HG03457 (cell line): ENCODE measurements at regions not wholly inside any gene's neighbourhood (a gene's known extent, or its start where the extent isn't known, plus 50 kb on each side); places are given as distances from the start of the nearest gene placed in this dataset.
"Not testable (repeated sequence)": the region's sequence is repeated elsewhere in the genome, so short reads cannot be mapped to it uniquely, and the experiment has no call there.

Experiments used
- ATAC-seq: cut with Tn5 transposase; IDR thresholded peaks from one replicate; pipeline ENCODE4 v1.9.1; 2021; ENCODE audit warnings: moderate number of reproducible peaks; ENCODE audit not compliant: unreplicated experiment

DNA sequence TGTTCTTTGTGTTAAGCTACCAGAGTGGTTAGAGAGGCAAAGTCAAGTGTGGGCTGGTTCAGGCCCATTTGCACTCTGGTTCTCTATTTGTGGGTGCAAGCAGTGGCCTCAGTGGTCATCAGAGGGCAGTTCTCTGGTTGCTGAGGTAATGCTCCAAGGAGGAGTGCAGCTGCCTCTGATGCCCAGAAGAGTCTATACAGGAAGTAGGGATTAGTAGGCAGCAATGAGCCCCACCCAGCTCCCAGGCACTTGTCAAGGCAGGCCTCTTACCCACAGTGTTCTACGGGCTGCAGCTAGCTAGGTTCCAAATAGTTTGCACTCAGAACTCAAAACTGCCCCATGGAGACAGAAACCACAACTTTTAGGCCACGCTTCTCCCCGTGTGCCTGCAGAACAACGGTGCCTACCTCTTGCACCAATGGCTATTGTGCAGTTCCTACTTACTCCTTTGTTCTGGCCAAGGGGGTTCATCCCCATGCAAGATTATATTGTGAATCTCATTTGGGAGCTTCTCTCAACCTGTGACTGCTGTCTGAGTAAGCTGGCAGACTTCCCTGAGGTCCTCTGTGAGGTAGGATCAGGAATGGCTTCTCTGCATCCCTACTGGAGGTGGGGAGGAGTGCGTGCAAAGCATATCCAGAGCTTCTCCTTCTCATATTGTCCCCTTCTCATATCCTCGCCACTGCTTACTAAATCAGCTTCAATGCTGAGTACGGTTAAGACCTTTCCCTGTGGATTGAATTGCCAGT, 410.3 kb upstream of the LMO3 start:
- ATAC-seq = no peak

DNA sequence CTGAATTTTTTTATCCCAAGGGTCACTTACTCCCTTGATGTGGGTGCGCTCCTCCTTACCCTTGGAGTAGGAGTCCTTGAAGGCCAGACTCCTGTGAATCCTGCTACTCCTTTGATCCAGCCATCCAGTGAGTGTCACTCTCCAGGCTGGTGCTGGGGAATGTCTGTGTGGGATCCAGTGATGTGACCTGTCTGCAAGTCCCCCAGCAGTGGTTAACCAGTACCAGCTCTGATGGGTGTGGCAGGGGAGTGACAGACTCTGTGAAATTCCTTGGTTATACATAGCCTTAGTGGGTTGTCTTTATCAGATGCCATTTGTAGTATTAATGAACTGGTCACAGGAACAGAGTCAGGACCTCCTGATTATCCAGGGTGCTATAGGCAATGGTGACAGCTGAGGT, 409.5 kb upstream of the LMO3 start:
- ATAC-seq = no peak

DNA sequence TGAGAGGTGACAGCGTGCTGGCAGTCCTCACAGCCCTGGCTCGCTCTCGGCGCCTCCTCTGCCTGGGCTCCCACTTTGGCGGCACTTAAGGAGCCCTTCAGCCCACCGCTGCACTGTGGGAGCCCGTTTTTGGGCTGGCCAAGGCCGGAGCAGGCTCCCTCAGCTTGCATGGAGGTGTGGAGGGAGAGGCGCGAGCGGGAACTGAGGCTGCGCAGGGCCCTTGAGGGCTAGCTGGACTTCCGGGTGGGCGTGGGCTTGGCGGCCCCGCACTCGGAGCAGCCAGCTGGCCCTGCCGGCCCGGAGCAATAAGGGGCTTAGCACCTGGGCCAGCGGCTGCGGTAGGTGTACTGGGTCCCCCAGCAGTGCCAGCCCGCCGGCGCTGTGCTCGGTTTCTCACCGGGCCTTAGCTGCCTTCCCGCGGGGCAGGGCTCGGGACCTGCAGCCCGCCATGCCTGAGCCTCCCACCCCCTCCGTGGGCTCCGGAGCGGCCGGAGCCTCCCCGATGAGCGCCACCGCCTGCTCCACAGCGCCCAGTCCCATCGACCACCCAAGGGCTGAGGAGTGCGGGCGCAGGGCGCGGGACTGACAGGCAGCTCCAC, 401.6 kb upstream of the LMO3 start:
- ATAC-seq = not testable (repeated sequence)

DNA sequence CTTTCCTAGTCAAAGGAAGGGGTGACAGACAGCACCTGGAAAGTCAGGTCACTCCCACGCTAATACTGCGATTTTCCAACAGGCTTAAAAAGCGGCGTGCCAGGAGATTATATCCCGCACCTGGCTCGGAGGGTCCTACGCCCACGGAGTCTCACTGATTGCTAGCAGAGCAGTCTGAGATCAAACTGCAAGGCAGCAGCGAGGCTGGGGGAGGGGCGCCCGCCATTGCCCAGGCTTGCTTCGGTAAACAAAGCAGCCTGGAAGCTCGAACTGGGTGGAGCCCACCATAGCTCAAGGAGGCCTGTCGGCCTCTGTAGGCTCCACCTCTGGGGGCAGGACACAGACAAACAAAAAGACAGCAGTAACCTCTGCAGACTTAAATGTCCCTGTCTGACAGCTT, 392.6 kb upstream of the LMO3 start:
- not testable (repeated sequence) for ATAC-seq

DNA sequence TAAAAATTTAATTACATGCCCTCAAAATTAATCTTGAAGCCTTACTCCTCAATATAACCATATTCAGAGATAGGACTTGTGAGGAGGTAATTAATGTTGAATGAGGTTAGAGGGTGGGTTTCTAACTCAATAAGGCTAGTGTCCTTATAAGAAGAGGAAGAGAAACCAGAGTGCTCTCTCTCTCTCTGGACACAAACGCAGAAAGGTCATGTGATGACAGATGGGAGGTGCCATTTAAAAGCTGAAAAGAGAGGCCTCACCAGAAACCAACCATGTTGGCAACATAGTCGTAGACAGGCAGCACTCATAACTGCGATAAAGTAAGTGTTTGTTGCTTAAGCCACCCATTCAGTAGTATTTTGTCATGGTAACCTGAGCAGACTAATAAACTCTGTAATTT, 378.5 kb upstream of the LMO3 start:
- no peak for ATAC-seq

DNA sequence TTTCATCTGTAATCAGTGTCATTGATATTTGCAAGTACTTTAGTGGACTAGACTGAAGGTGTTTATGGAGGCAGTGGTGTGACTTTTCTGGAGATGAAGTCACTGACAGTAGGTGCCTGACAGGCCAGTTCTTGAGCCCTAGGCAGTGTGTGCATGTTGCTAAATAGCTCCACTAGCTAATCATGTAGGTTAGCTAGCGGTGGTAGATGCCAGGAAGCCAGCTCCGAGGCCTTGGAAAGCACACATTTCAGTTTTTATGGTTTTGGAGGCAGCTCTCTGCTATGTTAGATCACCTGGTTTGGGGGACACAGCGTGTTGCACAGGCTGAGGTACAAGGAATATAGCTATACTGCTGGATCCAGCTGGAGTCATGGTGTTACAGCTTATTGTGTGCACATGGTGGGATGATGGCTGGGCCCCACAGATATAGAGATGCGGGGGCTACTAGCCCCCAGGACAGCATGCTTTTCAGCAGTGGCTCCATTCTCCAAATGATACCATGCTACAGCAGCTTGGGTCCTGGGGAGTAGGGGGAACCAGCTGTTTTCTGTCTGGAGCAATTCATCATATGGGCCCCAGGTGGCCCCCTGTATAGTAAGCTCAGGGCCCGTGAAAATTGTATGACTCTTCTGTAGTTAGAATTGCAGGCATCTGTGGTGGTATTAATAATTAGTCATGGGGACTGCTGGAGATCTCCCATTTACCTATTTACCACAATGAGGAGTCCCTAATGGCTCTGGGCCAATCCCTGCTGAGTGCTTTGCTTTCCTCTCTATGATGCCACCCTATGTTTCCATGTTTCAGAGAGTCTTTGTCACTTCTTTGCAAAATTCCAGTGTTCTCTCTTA, 367.2 kb upstream of the LMO3 start:
- ATAC-seq = no peak

DNA sequence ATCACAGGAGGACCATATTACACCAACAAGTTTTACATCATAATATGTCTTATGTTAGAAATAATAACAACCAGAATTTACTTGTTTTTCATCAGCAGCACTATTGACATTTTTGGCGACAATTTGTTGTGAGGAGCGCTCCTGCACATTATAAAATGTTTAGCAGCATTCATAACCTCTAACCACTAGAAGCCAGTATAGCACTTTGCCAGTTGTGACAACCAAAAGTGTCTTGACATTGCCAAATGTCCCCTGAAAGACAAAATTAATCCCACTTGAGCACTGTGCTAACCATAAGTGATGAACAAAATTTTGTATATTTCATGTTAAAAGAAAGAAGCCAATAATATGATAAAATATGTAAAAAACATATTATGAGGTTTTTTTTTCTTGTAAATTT, 356.9 kb upstream of the LMO3 start:
- ATAC-seq = no peak

DNA sequence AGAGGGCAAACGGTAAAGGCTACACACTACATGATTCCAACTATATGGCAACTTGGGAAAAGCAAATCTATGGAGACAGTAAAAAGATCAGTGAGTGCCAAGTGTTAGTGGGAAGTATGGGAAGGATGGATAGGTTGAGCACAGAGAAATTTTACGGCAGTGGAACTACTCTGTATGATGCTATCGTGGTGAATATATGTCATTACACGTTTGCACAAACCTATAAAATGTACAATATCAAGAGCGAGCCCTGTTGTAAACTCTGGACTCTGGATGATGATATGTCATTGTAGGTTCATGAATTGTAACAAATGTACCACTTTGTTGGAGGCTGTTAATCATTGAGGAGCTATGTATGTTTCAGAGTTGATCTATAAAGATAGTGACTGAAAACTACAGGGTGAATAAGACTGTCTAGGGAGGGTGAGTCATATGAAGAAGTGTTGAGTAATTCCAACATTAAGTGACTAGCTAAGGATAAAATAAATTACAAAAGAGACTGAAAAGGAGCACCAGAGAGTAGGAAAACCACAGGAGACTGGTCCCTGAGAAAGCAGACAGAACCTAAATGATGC, 349.2 kb upstream of the LMO3 start:
- ATAC-seq = peak; percentile 89

DNA sequence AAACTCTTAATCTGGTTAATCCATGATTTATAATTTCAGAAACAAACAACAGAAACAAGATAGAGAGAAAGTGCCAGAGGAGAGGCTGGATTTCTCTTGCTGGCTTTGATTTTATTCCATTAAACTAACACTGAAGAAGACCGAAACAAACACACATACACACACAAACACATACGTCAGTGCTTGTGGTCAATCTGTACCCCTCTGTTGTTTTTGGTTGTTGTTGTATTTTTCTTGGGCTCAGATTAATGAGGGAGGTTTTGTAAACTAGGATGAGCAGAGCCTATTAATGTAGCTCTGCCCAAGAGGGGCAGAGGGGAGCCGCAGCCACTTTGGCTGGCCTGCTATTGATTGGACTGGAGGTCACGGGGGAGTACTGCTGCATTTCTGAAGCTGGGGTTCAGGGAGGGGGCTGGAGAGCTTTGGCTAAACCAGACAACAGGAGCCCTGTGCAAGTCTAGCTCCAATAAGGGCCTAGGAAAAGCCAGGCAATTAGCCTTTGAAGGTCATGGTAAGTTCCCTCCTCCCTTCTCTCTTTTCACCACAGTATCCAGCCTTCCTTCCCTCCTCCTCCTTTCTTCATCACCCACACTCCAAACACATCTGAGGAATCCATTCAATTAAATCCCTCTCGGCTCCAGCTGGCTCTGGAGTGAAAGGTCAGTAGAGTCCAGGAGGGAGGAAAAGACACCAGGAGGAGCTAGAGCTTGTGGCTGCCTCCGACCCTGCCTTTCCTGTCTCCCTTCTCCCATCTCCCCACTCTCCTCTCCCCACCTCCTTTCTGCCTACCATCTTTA, 344.1 kb upstream of the LMO3 start:
- no peak for ATAC-seq

DNA sequence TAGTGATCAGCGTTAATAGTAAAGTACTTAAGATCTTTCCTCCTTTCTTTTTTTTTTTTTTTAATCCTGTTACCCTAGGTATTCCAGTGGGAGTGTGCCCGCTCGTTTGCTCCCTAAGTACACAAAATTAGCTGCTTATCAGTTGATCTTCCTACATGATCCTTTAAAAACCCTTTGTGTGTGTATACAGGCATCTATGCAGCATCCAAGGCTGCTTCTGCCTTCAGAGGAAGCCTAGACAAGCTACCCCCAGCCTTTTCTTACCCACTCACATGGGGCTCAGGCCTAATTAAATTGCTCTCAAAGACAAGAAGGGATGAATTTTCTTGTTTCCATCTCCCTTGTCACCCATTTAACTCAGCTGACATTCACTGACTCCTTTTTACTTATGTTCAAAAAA, 343.4 kb upstream of the LMO3 start:
- ATAC-seq = no peak

DNA sequence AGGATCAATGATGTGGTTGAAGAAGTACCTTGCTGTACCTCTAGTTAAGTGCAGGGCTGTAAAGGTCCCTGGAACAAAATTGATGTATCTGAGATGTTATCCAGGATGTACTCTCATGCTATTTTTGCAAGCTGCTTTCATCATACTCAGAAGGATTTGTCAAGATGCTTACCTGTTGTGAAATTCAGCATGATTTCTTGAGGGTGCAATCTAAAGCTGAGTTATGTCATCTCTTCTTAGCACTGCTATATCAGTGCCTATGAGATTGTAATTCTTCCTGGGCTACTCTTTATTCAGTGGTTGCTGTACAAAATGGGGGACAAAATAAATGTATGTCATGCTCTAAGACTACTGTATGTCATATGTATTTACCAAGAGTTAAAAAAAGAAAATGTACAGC, 340.7 kb upstream of the LMO3 start:
- ATAC-seq = no peak

DNA sequence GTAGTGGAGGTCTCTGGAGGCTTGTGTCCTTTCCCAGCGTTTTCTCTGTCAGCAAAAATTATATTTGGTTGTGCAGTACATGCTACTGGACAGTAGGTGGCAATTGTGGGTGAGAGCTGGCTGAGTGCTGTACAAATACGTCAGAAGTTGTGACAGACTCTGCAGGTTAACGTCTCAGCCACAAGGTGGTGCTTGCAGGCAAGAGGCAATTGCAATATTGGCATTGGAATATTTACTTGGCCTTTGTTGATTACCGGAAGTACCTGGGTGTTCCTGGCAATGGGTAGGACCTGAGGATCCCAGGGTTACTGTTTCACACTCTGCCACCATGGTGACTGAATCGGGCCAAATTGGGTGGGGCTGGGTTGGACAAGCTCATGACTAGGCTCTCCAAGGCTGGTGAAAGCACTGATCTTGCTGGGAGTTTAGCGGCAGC, 333.9 kb upstream of the LMO3 start:
- ATAC-seq = peak; percentile 99

DNA sequence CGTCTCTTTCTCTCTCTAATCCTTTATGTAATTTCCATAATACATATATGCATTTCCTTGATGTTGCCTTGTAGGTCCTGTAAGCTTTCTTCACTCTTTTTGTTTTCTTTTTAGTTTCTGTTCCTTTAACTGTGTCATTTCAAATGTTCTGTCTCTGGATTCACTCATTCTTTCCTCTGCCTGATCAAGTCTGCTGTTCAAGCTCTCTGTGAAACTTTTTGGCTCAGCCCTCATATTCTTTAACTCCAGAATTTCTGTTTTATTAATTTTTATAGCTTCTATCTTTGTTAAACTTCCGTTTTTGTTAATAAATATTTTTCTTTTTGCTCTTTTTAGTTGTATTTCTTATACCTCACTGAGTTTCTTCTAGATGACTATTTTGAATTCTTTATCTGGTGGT, 321.3 kb upstream of the LMO3 start:
- no peak for ATAC-seq

DNA sequence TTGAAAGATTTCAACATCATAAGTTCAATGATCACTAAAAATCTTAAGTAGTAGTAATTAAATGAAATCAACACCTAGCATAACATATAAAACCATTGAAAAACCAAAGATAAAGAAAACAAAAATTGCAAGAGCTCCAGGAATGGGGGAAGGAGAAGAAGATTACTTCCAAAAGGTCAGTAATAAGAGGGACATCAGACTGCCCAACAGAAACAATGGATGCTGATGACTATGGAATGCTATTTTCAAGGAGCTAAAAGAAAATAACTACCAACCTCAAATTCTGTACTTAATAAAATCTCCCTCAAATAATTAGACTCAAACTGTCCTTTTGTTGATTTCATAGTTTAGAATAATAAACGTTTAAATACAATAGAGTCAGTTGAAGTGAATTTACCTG, 314.5 kb upstream of the LMO3 start:
- no peak for ATAC-seq

DNA sequence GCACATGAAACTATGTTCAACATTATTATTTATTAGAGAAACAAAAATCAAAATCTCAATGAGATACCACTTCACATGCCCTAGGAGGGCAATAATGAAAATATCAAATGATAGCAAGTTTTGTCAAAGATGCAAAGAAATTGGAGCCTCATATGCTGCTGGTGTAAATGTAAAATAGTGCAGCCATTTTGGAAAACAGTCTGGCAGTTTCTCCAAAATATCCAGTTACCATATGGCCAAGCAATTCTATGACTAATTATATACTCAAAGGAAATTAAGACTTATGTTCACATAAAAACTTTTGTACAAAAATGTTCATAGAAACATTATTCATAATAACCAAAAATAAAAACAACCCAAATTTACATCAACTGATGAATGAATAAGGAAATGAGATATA, 313.6 kb upstream of the LMO3 start:
- no peak for ATAC-seq

DNA sequence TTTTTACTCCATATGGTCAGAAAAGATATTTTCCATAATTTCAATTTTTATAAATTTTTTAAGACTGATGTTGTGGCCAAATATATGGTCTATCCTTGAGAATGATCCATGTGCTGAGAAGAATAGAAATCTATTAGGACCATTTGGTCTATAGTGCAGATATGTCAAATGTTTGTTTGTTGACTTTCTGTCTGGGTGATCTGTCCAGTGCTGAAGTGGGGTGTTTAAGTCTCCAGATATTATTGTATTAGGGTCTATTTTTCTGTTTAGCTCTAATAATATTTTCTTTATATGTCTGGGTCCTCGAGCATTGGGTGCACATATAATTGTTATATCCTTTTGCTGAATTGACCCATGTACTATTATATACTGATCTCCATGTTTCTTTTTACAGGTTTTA, 308.9 kb upstream of the LMO3 start:
- ATAC-seq = no peak

DNA sequence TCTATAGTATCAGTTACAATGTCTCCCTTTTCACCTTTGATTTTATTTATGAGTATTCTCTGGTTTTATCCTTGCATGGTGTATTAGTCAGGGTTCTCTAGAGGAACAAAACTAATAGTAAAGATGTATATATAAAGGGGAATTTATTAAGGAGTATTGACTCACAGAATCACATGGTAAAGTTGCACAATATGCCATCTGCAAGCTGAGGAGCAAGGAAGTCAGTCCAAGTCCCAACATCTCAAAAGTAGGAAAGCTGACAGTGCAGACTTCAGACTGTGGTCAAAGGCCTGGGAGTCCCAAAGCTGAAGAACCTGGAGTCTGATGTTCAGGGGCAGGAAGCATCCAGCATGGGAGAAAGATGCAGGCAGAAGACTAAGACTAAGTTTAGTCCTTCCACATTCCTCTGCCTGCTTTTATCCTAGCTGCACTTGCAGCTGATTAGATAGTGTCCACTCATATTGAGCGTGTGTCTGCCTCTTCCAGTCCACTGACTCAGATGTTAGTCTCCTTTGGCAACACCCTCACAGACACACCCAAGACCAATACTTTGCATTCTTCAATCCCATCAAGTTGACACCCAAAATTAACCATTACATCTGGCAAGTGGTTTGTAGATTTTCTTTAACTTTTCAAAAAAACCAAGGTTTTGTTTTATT, 308.0 kb upstream of the LMO3 start:
- no peak for ATAC-seq

DNA sequence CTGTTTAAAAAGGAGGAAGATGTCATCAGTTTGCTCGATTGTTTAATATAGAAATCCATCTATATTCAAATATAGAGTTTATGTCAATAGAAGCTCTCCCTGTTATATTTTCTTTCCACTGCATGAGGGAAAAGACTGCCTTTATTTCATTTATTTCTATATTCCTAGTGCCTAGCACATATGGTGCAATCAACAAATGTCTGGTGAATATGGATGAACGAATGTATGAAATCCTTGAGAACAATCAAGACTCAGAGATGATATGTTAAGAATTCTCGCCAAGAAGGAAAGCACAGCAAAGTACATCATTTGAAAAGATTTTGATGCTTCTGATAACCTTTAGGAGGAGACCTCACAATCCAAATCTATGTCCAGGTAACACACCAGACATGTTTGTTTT, 296.0 kb upstream of the LMO3 start:
- no peak for ATAC-seq

DNA sequence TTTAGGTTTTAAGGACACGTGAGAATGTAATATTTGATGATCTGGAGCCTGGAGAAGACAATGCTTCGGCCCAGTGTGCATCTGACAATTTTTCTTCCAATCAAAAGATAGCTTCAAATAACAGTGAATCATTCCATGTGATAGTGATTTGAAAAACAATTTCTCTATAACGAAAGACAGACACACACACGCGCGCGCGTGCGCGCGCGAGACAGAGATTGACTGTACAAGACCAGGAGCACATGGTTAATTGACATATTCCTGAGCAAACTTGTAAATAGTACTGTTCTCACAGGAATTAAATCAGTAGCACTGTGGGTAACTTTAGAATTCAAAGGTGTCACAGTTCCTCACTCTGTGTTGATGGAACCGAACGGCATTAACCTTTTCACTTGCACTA, 287.5 kb upstream of the LMO3 start:
- ATAC-seq = no peak

DNA sequence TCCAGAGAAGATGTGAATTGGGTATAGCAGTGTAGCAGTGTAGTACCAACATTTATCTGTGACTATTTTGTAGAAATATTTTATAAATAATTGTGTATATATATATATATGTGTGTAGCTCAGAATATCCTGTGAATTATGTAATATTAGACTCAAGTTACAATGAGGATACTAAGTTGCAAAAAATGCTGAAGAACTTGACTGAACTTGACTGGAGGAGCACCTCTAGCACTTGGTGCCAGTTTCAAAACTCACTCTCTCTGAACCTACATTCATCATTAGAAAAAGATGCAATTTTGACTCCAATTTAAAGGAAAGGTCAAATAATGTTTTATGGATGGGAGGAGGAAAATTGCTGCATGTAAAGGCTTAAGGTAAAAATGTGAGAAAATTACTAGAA, 285.7 kb upstream of the LMO3 start:
- no peak for ATAC-seq
